ENCODE measurements at regions not wholly inside any gene's neighbourhood (a gene's known extent, or its start where the extent isn't known, plus 50 kb on each side); places are given as distances from the start of the nearest gene placed in this dataset.

DNA sequence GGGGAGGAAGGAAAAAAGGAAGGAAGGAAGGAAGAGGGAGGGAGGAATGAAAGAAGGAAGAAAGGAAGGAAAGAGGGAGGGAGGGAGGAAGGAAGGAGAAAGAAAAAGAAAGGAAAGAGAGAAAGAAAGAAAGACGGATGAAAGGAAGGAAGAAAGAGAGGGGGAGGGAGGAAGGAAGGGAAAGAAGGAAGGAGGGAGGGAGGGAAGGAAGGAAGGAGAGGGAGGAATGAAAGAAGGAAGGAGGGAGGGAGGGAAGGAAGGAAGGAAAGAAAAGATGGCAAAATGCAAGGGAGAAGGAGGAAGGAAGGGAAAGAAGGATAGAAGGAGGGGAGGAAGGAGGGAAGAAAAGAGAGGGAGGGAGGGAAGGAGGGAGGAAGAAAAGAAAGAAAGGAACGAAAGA, 257.3 kb upstream of the C16orf82 start:
- Histone ChIP-seq H3K27me3 (ENCODE audit: insufficient read depth, low read length) (0 out of 2 replicates have a peak, but pooled peaks cover 4% of the 10 kb centered on the region), H3K4me1 (ENCODE audit: control insufficient read depth in 1 of 2, insufficient read depth in 2 of 2, low read length in 2 of 2) (no peaks in the 10 kb centered on the region), H3K9me2 (ENCODE audit: insufficient read depth) (no peaks in the 10 kb centered on the region), H3K27ac (ENCODE audit: low read depth, low read length) (no peak overlapping the region), H2AFZ (ENCODE audit: low read depth, low read length, poor library complexity, severe bottlenecking) (no peak overlapping the region), H3K4me3 (replicated peaks in 1 of 2; ENCODE audit: low read depth in 1 of 2, low read length in 2 of 2) (no peak overlapping the region), H4K20me1 (ENCODE audit: insufficient read depth) (no peaks in the 10 kb centered on the region), H3K4me2 (ENCODE audit: low read length) (no peak overlapping the region), H3K36me3 (ENCODE audit: control insufficient read depth in 1 of 2, insufficient read depth in 2 of 2, low read length in 2 of 2) (no peaks in the 10 kb centered on the region), H3K79me2 (ENCODE audit: insufficient read depth, low read length) (no peaks in the 10 kb centered on the region), H3K9ac (ENCODE audit: low read length) (no peak overlapping the region), H3K9me3 (ENCODE audit: control insufficient read depth in 1 of 2, insufficient read depth in 1 of 2, low read depth in 1 of 2, low read length in 2 of 2) (no peaks in the 10 kb centered on the region; a peak in 1 of 4 replicates)
- intact Hi-C loops (cut with micrococcal nuclease): no loop called here
- no peak for TF ChIP-seq SRF (IDR thresholded peaks at IDR 0.05; ENCODE audit: low read depth)
- no peak for TF ChIP-seq SIN3A (IDR thresholded peaks at IDR 0.05; ENCODE audit: low read depth)
- no peak for TF ChIP-seq RAD21 (IDR thresholded peaks at IDR 0.05; ENCODE audit: low read depth)
- TF ChIP-seq JUND (IDR thresholded peaks at IDR 0.05): no peak
- no peak for TF ChIP-seq ZNF274 (IDR thresholded peaks at IDR 0.05; ENCODE audit: low read depth, low read length)
- TF ChIP-seq ZFX (IDR thresholded peaks at IDR 0.05): no peak
- no peak for TF ChIP-seq POLR2AphosphoS5 (IDR thresholded peaks at IDR 0.05; ENCODE audit: low read depth, low read length)
- TF ChIP-seq, protein P1, sequence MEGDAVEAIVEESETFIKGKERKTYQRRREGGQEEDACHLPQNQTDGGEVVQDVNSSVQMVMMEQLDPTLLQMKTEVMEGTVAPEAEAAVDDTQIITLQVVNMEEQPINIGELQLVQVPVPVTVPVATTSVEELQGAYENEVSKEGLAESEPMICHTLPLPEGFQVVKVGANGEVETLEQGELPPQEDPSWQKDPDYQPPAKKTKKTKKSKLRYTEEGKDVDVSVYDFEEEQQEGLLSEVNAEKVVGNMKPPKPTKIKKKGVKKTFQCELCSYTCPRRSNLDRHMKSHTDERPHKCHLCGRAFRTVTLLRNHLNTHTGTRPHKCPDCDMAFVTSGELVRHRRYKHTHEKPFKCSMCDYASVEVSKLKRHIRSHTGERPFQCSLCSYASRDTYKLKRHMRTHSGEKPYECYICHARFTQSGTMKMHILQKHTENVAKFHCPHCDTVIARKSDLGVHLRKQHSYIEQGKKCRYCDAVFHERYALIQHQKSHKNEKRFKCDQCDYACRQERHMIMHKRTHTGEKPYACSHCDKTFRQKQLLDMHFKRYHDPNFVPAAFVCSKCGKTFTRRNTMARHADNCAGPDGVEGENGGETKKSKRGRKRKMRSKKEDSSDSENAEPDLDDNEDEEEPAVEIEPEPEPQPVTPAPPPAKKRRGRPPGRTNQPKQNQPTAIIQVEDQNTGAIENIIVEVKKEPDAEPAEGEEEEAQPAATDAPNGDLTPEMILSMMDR (IDR thresholded peaks at IDR 0.05 in 2 of 3, conservative IDR thresholded peaks at IDR 0.05 in 1 of 3; ENCODE audit: borderline replicate concordance in 1 of 3, insufficient read depth in 1 of 3, low read depth in 2 of 3, low read length in 2 of 3): no peak
- no peak for TF ChIP-seq CBX3 (IDR thresholded peaks at IDR 0.05; ENCODE audit: low read depth)
- no peak for TF ChIP-seq EGR1 (IDR thresholded peaks at IDR 0.05; ENCODE audit: low read depth)
- TF ChIP-seq SP1 (IDR thresholded peaks at IDR 0.05; ENCODE audit: low read depth): no peak
- TF ChIP-seq TCF7L2 (IDR thresholded peaks at IDR 0.05; ENCODE audit: borderline replicate concordance, extremely low read depth, insufficient read depth, insufficient read length): no peak
- TF ChIP-seq POLR2A (IDR thresholded peaks at IDR 0.05; ENCODE audit: borderline replicate concordance, extremely low read depth, insufficient read depth, insufficient read length): no peak
- TF ChIP-seq CEBPB (IDR thresholded peaks at IDR 0.05; ENCODE audit: low read depth): no peak
- TF ChIP-seq, protein P2, sequence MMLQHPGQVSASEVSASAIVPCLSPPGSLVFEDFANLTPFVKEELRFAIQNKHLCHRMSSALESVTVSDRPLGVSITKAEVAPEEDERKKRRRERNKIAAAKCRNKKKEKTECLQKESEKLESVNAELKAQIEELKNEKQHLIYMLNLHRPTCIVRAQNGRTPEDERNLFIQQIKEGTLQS (IDR thresholded peaks at IDR 0.05): no peak
- no peak for DNase-seq (ENCODE audit: low read depth, low spot score)
- POLR2A ChIA-PET: no interaction called here
- RAD21 ChIA-PET (ENCODE audit: low non-redundant PET in 1 of 2, low total read pairs in 2 of 2, uncharacterized antibody in 2 of 2, unreplicated experiment in 2 of 2): no interaction called here
- BruUV-seq (replicated peaks): no TSS peak
- CTCF ChIA-PET: no interaction called here
- ATAC-seq: no peak
